GM13977 (cell line): ENCODE measurements at regions not wholly inside any gene's neighbourhood (a gene's known extent, or its start where the extent isn't known, plus 50 kb on each side); places are given as distances from the start of the nearest gene placed in this dataset.

Source experiments
- DNase-seq: peaks from one replicate; pipeline ENCODE4 v3.0.0; 2012; ENCODE audit warnings: low spot score
- CTCF ChIP-seq: IDR thresholded peaks from 2 replicates; pipeline ENCODE4 v1.5.1; 2012; ENCODE audit warnings: mild to moderate bottlenecking, control low read depth; ENCODE audit not compliant: insufficient read depth; ENCODE audit errors: extremely low read depth, missing control alignments
- in situ Hi-C: fragments of 300-500 bp; cut with MboI; formaldehyde crosslinking; loops from one replicate; pipeline ENCODE4 v1.12.0; 2022; ENCODE audit warnings: low sequenced_read_pairs, low pct_unique_long_range_greater_than_20kb, mixed read lengths, inconsistent platforms; ENCODE audit not compliant: unreplicated experiment

DNA sequence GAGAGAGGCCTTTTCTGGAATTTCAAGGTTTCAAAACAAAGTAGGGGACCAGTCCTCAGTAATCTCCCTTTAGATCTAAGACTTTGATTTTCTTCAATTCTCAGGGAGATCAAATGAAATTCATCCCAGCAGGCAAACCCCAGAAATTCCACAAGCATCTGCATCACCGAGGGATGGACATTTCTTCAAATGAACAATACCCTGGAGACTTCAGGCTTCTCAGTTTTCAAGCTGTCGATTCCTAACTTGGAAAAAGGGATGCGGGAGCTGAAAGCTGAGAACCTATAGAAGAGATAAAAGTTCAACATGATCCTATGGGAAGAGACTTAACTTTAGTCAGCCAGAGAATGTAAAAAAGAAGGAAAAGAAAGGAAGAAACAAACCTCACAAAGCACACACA lies 296.9 kb upstream of the CDH5 start:
- no peak for DNase-seq
- in situ Hi-C loops, result no loop called here
- TF ChIP-seq CTCF, result no peak

DNA sequence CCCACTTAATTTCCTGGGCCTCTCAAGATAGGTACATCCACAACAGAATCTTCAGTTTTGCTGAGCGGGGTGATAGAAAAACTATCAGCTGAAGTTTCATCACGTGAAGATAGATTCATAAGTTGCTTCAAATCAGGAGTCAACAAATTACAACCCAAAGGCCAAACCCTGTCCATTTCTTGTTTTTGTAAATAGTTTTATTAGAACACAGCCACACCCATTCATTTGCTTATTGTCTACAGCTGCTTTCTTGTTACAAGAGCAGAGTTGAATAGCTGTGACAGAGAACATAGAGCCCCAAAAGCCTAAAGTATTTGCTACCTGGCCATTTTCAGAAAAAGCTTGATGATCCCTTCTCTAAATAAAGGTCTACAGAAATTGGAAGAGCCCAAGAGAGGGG lies 300.1 kb upstream of the CDH5 start:
- no peak for DNase-seq
- TF ChIP-seq CTCF, result no peak
- in situ Hi-C loops, result no loop called here

- no peak for TF ChIP-seq CTCF
- no peak for DNase-seq
- in situ Hi-C loops, result no loop called here
These were observed 300.6 kb upstream of the CDH5 start for GRCh38 chr16:66065925-66066324.

DNA sequence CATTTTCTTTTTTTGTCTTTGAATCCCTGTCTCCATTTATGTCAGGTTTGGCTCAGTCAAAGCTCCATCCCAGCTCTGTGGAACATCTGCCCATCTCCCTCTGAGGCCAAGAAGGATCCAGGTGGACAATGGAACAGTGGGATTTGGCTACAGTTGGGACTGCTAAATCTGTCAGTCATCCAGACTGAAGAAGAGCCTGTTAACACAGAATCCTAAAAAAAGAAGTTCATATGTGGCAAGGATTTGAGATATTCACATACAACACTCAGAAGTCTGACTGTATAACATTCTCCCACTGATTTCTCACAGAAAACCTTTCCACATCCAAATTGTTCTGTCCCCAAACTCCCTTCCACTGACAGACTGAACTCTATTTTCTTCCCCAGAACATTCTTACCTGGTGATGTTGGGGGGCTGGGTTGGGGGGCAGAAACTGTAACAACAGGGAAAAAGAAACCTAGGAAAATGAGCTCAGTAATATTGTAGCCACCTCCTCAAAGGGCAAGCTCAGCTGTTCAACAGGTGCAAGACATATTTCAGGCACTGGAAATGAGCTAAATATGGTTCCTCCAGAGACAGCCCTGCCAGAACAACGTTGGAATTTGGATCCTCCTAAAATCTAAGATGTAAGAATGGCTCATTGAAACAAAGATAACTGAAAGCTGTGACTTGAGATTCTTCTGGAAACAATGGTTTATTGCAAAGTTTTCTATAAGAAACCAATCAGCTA lies 301.5 kb upstream of the CDH5 start:
- in situ Hi-C loops, result no loop called here
- TF ChIP-seq CTCF, result no peak

GRCh38 chr16:66058832-66059231 lies 307.7 kb upstream of the CDH5 start:
- in situ Hi-C loops, result no loop called here
- no peak for DNase-seq

More for the DNA sequence above, 301.5 kb upstream of the CDH5 start:
- DNase-seq, result no peak

DNA sequence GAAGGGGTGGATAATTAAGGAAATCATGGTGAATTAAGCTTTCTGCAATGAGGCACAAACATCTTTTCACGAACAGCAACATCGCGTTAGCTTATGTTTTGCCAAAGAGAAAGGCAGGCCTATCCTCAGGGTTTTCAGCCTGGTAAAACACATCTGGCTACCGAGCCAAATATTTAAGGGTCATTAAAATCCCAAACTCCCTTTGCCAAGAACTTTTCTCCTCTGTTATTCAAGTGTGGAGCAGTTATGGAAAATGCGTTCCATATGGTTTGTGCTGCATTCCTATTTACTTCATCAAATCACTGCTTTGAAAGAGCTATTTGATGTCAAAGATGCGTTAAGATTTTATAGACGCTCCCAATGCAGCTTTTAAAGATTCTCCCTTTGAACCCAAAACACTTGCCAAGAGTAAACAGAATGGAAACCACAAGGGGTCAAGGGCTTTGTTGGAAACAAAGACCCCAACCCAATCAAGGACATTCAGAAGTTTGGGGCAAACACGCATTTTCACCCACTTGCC lies 308.3 kb upstream of the CDH5 start:
- no peak for DNase-seq
- in situ Hi-C loops, result no loop called here
- no peak for TF ChIP-seq CTCF

More at GRCh38 chr16:66058832-66059231, 307.7 kb upstream of the CDH5 start:
- TF ChIP-seq CTCF, result no peak
